Kasumi-1 (cell line): ENCODE measurements at regions not wholly inside any gene's neighbourhood (a gene's known extent, or its start where the extent isn't known, plus 50 kb on each side); places are given as distances from the start of the nearest gene placed in this dataset.
A peak's percentile ranks its signal among the peaks of the same experiment; 100 is the strongest.

Experiments
- DNase-seq, 2 experiments: peaks; one replicate each; lab custom pipeline; 2025; lab: John Stamatoyannopoulos, UW

DNA sequence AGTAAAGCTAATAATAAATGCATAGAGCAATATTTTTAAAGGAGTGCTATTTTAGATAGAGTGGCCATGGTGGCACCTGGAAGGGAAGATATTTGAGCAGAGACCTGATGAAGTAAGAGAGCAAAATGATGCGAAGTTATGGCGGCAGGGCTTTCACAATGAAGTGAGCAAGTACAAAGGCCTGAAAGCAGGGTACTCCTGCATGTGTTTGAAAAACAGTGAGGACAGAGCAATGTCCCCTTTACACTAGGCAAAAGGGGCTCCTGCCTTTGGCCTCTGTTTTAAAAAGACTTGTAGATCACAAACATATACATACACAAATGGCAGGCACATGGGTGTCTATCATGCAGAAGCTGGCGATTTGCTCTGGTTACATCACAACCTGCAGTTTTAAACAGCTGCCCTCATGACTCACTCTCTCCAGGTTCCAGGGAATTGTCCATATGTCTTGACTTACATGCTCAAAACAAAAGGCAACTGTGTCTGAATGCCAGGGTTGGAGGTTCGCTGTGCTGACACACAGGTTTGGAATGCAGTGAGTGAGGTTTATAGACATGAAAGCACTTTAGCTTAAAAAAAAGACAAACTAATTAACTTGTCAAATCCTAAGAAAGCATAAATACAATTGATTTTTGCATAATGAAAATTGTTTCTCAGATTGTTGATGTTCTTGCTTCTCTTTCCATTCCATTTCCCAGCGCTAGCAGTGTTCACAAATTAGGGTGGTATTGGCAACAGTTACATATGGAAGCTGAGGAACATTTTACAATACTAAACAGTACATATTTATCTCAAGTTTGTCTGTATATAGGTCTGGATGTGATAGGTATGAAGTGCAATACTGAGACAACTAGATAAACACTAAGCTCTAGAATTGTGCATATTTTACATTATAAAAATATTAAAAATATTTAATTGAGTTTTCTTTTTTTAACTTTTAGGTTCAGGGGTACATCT lies 313.9 kb downstream of the BARHL2 start:
- no peak for DNase-seq

DNA sequence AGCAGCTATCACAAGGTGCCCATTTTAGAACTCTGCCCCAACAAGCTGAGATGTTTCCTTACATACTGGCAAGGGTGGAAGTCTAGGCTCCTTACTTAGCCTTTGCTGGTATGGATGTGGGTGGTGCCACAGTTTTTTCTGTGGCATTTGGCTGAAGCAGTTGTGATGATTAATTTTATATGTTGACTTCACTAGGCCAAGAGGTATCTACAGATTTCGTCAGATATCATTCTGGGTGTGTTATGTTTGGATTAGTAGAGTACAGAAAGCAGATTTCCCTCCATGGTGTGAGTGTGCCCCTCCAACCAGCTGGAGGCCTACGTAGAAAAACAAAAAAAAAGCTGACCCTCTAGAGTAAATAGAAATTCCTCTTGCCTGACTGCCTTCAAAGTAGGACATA lies 317.0 kb downstream of the BARHL2 start:
- no peak for DNase-seq

DNA sequence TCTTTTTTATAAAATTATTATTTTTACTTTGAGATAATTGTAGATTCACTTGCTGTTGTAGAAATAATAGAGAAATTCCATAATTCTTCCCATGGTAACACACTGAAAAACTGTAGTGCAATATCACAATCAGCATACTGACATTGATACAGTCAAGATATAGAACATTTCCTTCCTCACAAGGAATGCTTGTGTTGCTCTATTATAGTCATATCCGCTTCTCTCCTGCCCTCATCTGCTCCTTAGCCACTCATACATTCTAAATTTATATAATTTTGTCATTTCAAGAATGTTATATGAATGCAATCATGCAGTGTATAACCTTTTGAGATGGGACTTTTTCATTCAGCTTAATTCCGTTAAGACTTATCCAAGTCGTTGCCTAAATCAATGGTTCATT lies 320.2 kb downstream of the BARHL2 start:
- no peak for DNase-seq

DNA sequence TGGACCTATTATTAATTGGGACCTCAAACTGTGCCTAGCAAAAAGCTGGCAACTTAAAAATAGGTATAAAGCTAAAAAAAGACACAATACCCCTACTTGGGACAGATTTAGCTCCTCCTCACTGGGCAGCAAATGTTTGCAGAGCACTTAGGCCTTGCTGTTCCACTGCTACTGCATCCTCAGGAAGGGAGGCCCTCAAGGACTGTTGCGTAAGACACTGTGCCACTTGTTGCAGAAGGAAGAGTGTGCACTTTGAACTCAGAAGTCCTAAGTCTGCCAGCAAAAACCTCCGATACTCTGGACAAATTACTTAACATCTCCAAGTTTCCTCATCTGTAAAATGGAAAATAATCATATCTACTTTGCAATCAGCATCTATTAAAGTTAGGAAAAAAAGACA lies 322.9 kb downstream of the BARHL2 start:
- DNase-seq, result peak; percentile 25 to 48

DNA sequence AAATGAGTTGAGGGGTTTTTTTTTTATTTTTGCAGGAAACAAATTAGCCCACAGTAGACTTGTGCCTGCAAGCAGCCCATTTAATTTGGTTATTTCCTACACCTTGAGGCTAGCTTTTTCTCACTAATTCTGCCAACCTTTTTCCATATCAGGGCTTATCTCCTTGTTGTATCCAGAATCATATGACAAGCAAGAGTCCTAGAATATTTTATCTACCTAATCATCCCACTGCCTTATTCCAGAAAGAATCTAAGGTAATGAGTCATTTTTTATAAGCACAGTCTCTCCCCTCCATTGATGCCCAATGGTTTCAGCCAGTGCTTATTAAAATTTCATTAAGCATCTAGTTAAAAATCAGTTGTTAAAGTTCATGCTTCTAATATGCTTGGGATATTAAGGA lies 324.1 kb downstream of the BARHL2 start:
- no peak for DNase-seq

DNA sequence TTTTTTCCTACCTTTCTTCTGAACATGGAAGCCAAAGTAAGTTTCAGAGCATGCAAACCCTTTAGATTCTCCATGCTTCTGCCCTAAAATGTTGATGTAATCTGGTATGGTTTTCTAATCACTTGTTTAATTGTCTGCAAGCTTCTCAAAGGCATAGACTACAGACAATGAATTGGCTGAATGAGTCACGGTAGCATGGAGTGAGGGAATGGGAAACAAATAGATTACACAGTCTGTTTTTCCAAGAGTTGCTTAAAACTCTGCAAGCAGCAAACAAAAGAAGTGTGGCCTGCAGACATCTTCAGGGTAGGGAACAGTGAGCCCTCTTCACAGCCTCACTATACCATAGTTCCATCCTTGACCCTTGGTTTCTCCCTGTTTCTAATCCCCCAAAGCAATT lies 326.0 kb downstream of the BARHL2 start:
- no peak for DNase-seq

DNA sequence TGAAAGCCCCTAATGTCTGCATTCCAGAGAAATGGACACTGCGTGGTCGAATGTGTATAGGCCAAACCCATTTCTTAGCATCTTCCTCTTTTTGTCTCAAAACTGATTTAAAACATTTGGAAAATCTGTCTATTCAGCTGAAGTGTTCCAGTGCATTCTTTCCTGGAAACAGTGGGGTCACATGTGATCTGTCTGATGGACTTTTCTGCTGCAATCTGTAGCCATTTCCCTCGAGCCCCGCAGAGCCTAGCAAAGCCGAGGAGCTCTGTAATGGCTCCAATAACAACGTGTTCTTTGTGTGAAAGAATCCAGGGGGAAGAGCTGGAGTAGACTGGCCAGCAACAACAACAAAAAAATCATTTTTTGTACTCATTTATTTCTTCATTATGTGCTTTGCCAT lies 329.3 kb downstream of the BARHL2 start:
- DNase-seq, result no peak

DNA sequence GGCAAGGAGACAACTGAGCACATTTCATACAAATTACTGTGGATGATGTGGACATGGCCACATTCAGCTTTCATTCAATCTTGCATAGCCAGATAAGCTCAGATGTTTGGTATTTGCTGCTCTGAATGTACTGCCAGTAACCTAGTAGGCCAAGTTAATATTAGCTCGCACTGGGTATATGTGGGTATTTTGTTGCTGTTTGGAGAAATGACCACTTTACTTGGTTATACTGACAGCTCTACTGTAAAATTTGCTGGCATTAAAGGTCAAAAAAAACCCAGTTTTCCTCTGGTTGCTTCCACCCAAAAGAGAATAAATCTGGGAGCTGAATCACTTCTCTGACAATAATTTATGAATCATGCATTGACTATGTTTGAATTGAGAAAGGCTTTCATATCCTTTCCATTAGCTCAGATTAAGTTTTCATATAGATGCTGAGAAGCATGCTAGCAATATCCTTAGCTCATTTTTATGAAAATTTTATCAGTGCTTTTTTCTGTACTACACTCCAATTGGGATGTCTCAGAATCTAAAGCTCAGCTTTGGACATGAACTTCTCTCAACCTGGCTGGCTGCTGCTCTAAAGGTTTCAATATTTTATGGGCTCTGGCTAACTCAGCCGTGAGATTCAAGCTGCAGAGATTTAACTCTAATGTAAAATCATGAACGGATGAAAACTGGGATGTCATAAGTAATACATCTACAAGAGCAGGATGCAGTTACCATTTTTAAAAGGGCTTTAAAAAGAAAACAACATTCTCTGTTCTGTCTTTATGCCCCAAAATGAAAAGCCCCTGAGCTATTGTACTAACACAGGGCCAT lies 330.0 kb downstream of the BARHL2 start:
- DNase-seq, result no peak

DNA sequence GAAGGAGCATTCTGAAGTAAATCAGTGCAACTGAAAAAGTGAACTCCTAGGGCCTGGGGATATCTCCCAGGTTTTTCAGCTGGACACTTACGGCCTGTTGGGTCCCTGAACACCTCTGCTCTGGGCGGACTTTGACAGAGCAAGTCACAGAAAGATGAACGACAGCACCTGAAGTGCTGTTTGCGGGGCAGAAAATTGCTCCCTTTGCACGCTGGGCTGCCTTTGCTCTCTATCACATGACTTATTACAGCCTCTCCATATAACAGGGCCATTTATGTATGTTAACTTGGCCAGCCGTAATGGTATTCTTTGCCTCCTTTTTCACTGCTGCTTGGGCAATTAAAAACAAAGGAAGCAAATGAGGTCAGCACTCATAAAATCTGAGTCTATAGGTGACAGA lies 332.9 kb downstream of the BARHL2 start:
- DNase-seq, result no peak

DNA sequence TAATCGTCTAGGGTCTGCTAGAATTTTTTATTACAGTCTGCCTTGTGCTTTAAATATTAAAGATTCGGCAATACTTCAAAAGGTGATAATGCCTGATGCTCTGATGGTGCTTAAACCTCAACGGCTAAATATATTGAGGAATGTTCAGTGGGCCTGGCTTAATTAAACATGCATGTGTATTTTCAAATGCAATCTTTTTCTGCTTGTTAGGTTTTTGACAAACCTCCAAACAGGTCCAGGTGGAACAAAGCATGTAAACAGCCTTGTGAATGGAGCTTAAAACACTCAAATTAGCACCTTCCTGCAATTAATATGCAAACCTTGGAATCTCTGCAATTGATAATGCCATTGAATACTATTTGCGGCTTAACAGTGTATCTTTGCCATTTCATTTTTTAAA lies 334.9 kb downstream of the BARHL2 start:
- DNase-seq, result no peak

DNA sequence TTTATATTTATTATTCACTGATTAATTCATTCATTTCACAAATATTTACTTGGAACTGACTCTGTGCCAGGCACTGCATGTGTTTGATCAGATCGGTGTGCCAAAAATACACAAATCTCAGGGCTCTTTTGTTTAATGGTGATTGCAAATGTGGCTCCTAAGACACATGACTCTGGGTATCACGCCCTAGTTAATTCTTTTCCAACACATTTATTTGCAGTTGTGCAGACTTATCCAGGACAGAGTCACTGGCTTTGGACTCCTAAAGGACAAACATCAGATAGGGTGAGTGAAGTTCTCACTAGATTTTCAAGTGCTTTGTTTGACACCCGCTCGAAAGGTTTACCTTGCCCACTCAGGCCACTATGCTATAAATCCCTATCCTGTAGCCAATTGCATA lies 335.5 kb downstream of the BARHL2 start:
- DNase-seq, result no peak

DNA sequence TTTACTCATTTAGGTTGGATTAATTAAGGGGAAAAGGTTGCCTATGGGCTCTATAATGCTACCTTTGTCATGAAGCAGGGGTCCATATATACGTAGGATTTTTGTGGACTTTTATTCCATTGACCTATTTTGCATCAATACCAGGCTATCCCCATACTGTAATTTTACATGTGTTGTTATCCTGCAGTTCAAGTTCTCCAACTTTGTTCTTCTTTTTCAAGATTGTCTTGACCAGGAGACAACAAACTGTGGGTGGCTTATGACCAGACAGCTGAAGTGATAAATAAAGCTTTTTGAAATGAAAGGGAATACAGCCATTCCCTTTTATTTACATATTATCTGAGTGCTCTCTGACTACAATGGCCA lies 345.7 kb downstream of the BARHL2 start:
- DNase-seq, result no peak

DNA sequence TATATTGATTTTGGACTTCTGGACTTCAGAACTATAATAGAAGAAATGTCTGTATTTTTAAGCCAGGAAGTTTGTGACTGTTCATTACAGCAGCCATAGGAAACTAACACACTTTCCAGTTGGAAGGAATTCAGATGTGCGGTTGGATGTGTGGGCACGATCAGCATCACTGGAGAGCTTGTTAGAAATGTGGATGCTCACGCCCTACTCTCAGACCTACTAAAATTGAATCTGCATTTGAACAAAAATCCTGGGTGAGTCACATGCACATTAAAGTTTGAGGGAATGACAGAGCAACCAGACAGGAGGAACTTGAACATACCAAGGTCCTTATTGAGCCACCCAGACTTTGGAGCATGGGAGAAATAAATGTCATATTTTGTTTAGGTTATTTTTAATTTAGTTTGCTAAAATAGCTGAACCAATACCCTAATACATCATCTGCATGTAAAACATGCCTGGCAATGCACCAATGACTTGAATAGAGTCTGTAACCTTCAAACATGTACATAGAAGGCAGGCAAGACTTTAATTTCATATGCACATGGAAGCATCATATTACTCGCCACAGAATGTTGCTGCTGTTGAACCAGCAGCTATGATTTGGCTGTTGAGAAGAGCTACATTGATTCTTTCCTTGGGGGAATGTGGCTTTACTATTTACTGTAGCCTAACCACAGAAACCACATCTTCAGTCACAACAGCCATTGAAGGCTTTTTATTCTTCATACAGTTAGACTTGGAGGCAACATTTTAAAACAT lies 346.2 kb downstream of the BARHL2 start:
- DNase-seq, result no peak

DNA sequence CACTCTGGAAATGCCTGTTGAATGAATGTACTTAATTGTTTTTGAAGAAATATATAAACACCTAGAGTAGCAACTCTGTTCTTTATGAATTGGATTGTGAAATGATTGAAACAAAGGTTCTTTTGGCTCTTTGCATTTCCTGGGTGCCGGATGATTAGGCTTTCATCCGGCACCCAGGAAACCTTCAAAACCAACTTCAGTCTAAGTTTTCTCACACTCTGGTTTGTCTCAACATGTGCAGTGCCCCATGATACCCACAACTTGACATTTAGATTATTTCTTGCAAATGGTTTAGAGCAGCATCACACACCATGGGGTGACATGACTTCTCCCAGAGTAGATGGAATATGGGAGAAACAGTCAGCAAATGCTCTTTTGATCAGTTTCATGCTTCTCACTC lies 354.9 kb downstream of the BARHL2 start:
- DNase-seq, result no peak

DNA sequence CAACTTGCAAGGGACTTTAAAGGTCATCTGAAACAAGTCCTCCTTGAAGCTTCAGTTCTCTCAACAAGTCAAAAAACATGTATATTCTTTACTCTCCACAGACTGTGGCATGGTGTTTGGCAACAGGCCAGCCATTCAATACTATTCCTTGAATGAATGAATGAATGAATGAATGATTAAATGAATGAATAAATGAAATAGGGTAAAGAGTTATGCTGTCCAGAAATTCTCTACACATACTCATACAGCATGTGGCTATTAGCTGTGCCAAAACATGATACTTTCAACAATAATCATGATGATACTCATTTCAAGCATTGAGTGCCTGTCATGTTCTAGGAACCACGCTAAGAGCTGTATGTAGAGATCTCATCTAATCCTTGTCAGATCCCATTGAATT lies 356.1 kb downstream of the BARHL2 start:
- no peak for DNase-seq

DNA sequence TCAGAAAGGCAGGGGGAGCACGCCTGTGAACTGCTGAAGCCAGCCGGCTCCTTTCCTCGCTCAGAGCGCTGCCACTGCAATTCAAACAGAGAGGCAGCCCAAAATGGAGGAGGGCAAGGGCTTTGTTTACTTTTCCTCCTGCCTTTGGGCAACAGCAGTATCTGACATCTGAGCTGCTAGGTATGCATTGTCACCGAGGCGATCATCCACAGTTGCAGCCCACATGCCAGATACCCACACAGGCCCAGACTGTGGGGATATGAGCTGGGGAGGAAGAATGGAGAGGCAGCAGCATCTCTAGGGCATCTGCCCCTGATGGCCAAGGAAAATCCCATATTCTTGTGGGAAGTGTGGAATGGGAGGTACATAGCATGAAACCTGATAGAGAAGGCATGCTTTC lies 357.1 kb downstream of the BARHL2 start:
- no peak for DNase-seq

DNA sequence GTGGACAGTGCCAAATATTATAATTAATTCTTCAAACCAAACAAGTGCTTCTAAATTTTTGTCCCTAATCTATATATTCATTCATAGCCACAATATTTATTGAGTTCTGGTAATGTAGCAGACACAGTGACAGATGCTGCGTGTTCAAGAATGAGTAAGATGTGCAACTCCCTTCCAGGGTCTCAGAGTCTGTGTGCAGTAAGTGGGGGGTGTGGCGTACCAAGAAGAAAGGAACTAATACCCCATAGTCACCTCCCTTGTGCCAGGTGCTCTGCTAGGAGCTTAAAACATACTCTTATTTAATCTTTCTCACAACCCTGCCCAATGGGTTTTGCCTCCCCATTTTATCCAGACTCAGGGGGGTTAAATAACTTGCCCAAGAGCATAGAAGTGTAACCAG lies 358.7 kb downstream of the BARHL2 start:
- no peak for DNase-seq

DNA sequence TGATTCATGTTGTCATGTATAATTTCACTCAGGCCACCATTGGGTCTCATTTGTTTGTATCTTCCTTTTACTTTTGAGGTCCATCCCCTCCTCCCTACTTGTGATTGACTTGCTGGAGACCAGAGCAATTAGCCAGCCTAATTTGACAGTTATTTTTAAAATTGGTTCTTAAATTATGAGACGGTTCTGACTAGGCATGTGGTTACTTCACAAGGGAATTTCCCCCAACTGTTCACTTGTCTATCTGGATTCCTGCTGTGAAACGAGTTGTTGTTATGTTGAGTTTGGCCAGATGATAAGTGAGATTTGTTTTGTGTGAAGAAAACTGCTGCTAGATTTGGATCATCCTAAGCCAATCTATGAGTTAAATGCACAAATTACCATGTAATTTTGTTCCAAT lies 359.1 kb downstream of the BARHL2 start:
- no peak for DNase-seq

DNA sequence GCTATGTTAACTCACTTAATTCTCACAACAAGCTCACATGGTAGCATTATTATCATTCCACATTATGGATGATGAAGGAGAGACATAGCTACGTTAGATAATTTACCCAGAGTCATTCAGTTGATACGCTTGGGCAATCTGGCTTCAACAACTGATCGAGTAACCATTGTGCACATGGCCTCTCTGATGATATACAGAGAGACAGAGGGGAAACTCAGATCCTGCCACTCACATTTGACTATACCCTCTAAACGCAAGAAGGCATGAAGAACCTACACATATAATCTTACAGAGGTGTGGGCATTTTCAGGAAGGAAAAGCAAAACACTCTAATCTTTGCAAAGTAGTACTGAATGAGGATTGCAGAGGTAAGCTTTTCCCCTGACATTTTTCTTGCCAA lies 360.1 kb downstream of the BARHL2 start:
- DNase-seq, result no peak

DNA sequence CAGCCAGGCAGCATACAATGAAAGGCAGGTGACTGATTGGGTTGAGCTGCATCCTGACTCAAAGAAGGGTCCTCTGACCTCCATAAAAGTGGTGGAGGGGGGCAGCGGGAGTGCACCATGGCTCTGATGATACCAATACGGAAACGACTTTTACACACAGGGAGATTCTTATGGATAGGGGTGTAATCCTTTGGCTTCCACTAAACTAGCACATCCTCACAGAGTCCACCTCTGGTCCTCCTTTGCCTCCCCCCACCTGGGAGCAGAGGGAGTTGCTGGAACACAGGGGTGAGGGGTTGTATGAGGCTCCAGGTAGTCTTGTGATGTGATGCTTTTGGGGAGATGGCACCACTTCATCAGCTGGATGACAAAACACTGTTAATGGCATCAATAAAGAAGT lies 361.0 kb downstream of the BARHL2 start:
- DNase-seq, result no peak

DNA sequence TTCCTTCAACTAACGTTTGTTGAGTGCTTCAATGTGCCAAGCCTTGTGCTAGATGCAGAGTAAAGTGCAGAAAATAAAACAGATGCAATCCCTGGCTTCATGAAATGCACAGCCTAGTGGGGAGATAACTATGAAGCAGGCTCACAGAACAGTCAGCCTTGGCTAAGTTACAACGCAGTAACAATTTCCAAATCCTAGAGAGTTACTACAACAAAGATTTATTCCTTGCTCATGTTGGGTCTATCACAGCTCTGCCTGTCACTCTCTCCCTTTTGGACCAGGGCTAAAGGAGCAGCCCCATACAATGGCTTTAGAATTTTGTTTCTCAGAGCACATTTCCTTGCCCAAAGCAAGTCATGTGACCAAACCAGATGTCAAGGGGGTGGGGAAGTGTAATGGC lies 359.8 kb downstream of the ZNF326 start:
- no peak for DNase-seq

DNA sequence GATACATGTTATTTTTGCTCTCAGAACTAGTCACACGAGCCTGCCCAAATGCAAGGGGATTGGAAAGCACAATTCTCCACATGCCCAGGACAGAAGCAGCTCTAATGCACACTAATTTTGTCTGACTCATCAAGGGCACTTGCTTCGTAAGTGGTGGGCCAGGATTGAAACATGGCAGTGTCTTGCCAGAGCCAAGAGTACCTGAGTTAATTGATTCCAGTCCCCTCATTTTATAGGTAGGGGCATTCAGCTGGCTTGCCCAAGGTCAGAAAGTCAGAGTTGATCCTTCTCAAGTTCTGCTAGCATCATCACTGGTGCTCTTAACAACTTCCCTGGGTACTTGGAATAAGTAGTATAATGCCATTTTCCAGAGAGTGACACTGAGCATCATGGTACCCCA lies 356.1 kb downstream of the ZNF326 start:
- no peak for DNase-seq

DNA sequence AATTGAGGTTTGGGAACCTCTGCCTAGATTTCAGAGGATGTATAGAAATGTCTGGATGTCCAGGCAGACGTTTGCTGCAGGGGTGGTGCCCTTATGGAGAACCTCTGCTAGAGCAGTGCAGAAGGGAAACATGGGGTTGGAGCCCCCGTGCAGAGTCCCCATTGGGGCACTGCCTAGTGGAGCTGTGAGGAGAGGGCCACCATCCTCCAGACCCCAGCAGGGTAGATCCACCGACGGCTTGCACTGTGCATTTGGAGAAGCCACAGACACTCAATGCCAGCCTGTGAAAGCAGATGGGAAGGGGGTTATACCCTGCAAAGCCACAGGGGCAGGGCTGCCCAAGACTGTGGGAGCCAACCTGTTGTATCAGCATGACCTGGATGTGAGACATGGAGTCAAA lies 354.6 kb downstream of the ZNF326 start:
- DNase-seq, result no peak
